ENCODE measurements at regions not wholly inside any gene's neighbourhood (a gene's known extent, or its start where the extent isn't known, plus 50 kb on each side); places are given as distances from the start of the nearest gene placed in this dataset.
A peak's percentile ranks its signal among the peaks of the same experiment; 100 is the strongest.

GRCh38 chr6:146997062-146997461 is 207.2 kb upstream of the STXBP5 start:
- no peaks in the 10 kb centered on the region for H3K36me3 ChIP-seq (ENCODE audit: control insufficient read depth, insufficient read depth, low read length)
- no peak overlapping the region for H3K4me2 ChIP-seq (ENCODE audit: extremely low read depth, insufficient read depth, low read length)
- no peak overlapping the region for H3K9ac ChIP-seq (ENCODE audit: insufficient read depth, low read length)
- no peaks in the 10 kb centered on the region for H3K9me3 ChIP-seq (ENCODE audit: control insufficient read depth, insufficient read depth, low read depth, low read length)
- H3K27me3 ChIP-seq (ENCODE audit: control insufficient read depth, insufficient read depth, low read length): no peaks in the 10 kb centered on the region
- TF ChIP-seq CTCF (conservative IDR thresholded peaks at IDR 0.05 in 1 of 2, IDR thresholded peaks at IDR 0.05 in 1 of 2; ENCODE audit: low read depth in 1 of 2, low read length in 2 of 2) (no peak), EZH2 (IDR thresholded peaks at IDR 0.05; ENCODE audit: low read length, missing control alignments) (no peak)
- H3K4me1 ChIP-seq (ENCODE audit: control insufficient read depth, extremely low read depth, insufficient read depth, low read length): peaks cover 5% of the 10 kb centered on the region
- no peak overlapping the region for H3K27ac ChIP-seq (ENCODE audit: insufficient read depth, low read length)
- peak; percentile 83 to 87 for DNase-seq (ENCODE audit: low read depth in 2 of 2)
- H4K20me1 ChIP-seq (ENCODE audit: control insufficient read depth, extremely low read depth, insufficient read depth, low read length): no peaks in the 10 kb centered on the region
- no peak overlapping the region for H2AFZ ChIP-seq (ENCODE audit: low read length)
- no peaks in the 10 kb centered on the region for H3K79me2 ChIP-seq (ENCODE audit: control insufficient read depth, insufficient read depth, low read length)
- H3K4me3 ChIP-seq (replicated peaks in 1 of 4; ENCODE audit: control extremely low read depth in 1 of 4, insufficient read depth in 1 of 4, low read depth in 3 of 4, low read length in 4 of 4): no peak overlapping the region

GRCh38 chr6:146999766-147000165 is 204.5 kb upstream of the STXBP5 start:
- DNase-seq (ENCODE audit: low read depth in 2 of 2): no peak
- Histone ChIP-seq H2AFZ (ENCODE audit: low read length) (no peak overlapping the region), H3K4me1 (ENCODE audit: control insufficient read depth, extremely low read depth, insufficient read depth, low read length) (peaks cover 5% of the 10 kb centered on the region), H3K9ac (ENCODE audit: insufficient read depth, low read length) (no peak overlapping the region), H3K9me3 (ENCODE audit: control insufficient read depth, insufficient read depth, low read depth, low read length) (no peaks in the 10 kb centered on the region), H3K4me2 (ENCODE audit: extremely low read depth, insufficient read depth, low read length) (no peak overlapping the region), H3K79me2 (ENCODE audit: control insufficient read depth, insufficient read depth, low read length) (no peaks in the 10 kb centered on the region), H4K20me1 (ENCODE audit: control insufficient read depth, extremely low read depth, insufficient read depth, low read length) (no peaks in the 10 kb centered on the region), H3K27ac (ENCODE audit: insufficient read depth, low read length) (no peak overlapping the region), H3K4me3 (replicated peaks in 1 of 4; ENCODE audit: control extremely low read depth in 1 of 4, insufficient read depth in 1 of 4, low read depth in 3 of 4, low read length in 4 of 4) (no peak overlapping the region), H3K36me3 (ENCODE audit: control insufficient read depth, insufficient read depth, low read length) (no peaks in the 10 kb centered on the region), H3K27me3 (ENCODE audit: control insufficient read depth, insufficient read depth, low read length) (no peaks in the 10 kb centered on the region)
- TF ChIP-seq EZH2 (IDR thresholded peaks at IDR 0.05; ENCODE audit: low read length, missing control alignments) (no peak), CTCF (conservative IDR thresholded peaks at IDR 0.05 in 1 of 2, IDR thresholded peaks at IDR 0.05 in 1 of 2; ENCODE audit: low read depth in 1 of 2, low read length in 2 of 2) (no peak)

GRCh38 chr6:147000545-147001488 is 203.4 kb upstream of the STXBP5 start:
- H3K27me3 ChIP-seq (ENCODE audit: control insufficient read depth, insufficient read depth, low read length): no peaks in the 10 kb centered on the region
- DNase-seq (ENCODE audit: low read depth in 2 of 2): peak; percentile 77 to 78
- no peaks in the 10 kb centered on the region for H4K20me1 ChIP-seq (ENCODE audit: control insufficient read depth, extremely low read depth, insufficient read depth, low read length)
- no peak for TF ChIP-seq CTCF (conservative IDR thresholded peaks at IDR 0.05 in 1 of 2, IDR thresholded peaks at IDR 0.05 in 1 of 2; ENCODE audit: low read depth in 1 of 2, low read length in 2 of 2)
- no peak overlapping the region for H3K27ac ChIP-seq (ENCODE audit: insufficient read depth, low read length)
- peak overlapping the region in 1 of 4 experiments; percentile 9 for H3K4me3 ChIP-seq (replicated peaks in 1 of 4; ENCODE audit: control extremely low read depth in 1 of 4, insufficient read depth in 1 of 4, low read depth in 3 of 4, low read length in 4 of 4)
- H3K79me2 ChIP-seq (ENCODE audit: control insufficient read depth, insufficient read depth, low read length): no peaks in the 10 kb centered on the region
- no peaks in the 10 kb centered on the region for H3K36me3 ChIP-seq (ENCODE audit: control insufficient read depth, insufficient read depth, low read length)
- peaks cover 5% of the 10 kb centered on the region for H3K4me1 ChIP-seq (ENCODE audit: control insufficient read depth, extremely low read depth, insufficient read depth, low read length)
- peak overlapping the region; percentile 30 for H3K4me2 ChIP-seq (ENCODE audit: extremely low read depth, insufficient read depth, low read length)
- H2AFZ ChIP-seq (ENCODE audit: low read length): no peak overlapping the region
- H3K9ac ChIP-seq (ENCODE audit: insufficient read depth, low read length): no peak overlapping the region
- no peaks in the 10 kb centered on the region for H3K9me3 ChIP-seq (ENCODE audit: control insufficient read depth, insufficient read depth, low read depth, low read length)
